Kidney epithelial cell (primary cell): ENCODE measurements at regions not wholly inside any gene's neighbourhood (a gene's known extent, or its start where the extent isn't known, plus 50 kb on each side); places are given as distances from the start of the nearest gene placed in this dataset.

ENCODE experiments used
- DNase-seq: peaks from one replicate; pipeline ENCODE4 v3.0.0-alpha.2; 2010; ENCODE audit warnings: low read depth
- H3K27me3 ChIP-seq: 2 replicates; pipeline ENCODE4 v1.6.0; 2011; ENCODE audit warnings: low read length; ENCODE audit not compliant: control insufficient read depth, insufficient read depth
- H3K36me3 ChIP-seq: 2 replicates; pipeline ENCODE4 v1.5.1; 2011; ENCODE audit warnings: low read length; ENCODE audit not compliant: control insufficient read depth, insufficient read depth
- H3K4me3 ChIP-seq: 2 replicates; pipeline ENCODE4 v1.5.1; 2011; ENCODE audit warnings: low read depth, mild to moderate bottlenecking, control low read depth, low read length
- CTCF ChIP-seq: IDR thresholded peaks from 2 replicates; pipeline ENCODE4 v1.5.1; 2011; ENCODE audit warnings: mild to moderate bottlenecking, moderate library complexity, low read length, control low read depth, inconsistent platforms; ENCODE audit not compliant: insufficient read depth, poor library complexity, severe bottlenecking

GRCh38 chr1:5650283-5651026 lies 341.8 kb downstream of the NPHP4 start:
- Histone ChIP-seq H3K27me3 (no peaks in the 10 kb centered on the region), H3K4me3 (no peak overlapping the region), H3K36me3 (no peaks in the 10 kb centered on the region)
- DNase-seq: no peak
- no peak for TF ChIP-seq CTCF

DNA sequence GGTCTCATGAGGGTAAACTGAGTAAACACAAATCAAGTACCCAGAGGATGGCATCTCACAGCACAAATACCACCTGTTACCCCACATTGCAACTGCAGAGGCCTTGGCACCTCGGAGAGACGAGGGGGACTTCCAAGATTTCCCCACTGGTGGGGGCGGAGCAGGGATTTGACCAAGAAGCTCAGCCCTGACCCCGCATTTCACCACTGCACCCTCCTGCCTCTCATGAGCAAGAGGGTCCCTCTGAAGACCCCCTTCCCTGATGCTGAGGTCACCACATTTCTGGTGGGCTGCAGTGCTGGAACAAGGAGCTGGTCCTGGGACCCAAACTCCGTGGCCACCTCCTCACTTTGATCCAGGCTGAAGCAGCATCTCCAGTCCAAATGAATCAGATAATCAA lies 342.4 kb downstream of the NPHP4 start:
- Histone ChIP-seq H3K27me3 (no peaks in the 10 kb centered on the region), H3K4me3 (no peak overlapping the region), H3K36me3 (no peaks in the 10 kb centered on the region)
- no peak for TF ChIP-seq CTCF
- no peak for DNase-seq

DNA sequence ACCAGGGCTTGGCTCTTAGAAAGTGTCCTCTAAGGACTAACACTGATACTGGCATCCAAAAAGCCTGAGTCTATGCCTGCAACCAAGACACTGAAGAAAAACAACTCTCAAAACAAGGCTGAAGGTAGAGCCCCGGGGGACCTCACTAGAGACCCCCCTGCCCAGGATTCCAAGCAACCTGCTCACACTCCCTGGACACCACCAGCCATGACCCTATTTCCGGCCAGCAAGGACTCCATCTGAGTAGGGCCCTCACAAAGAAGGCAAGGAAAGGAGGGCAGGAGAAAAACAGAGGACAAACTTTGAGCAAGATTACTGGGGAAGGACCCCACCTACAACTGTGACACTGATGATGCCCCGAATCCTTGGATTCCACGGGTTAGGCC lies 343.1 kb downstream of the NPHP4 start:
- Histone ChIP-seq H3K4me3 (no peak overlapping the region), H3K27me3 (no peaks in the 10 kb centered on the region), H3K36me3 (no peaks in the 10 kb centered on the region)
- no peak for TF ChIP-seq CTCF
- DNase-seq: no peak

GRCh38 chr1:5648410-5649165 lies 343.6 kb downstream of the NPHP4 start:
- no peaks in the 10 kb centered on the region for H3K36me3 ChIP-seq
- no peak for DNase-seq

DNA sequence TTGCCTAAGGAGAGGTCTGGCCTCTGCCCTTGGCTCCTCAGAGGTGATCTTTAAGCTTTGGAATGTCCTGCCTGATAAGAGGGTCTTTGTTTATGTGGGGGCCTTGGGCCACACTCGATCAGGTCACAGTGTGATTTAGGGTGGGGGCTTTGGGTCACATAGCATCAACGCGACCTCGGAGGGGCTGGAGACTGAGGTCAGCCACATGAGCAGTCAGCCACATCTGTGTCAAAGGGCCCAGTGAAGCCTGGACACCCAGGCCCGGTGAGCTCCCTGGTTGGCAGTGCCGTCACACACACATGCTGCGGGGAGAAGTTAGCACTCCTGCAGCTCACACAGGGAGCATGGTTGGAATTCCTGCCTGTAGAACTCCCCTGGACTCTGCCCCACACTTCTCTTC lies 345.0 kb downstream of the NPHP4 start:
- Histone ChIP-seq H3K36me3 (no peaks in the 10 kb centered on the region), H3K27me3 (no peaks in the 10 kb centered on the region), H3K4me3 (no peak overlapping the region)
- DNase-seq: no peak
- TF ChIP-seq CTCF: no peak

More at GRCh38 chr1:5648410-5649165, 343.6 kb downstream of the NPHP4 start:
- H3K4me3 ChIP-seq: no peak overlapping the region
- no peak for TF ChIP-seq CTCF
- no peaks in the 10 kb centered on the region for H3K27me3 ChIP-seq
